HL-60 (cell line): ENCODE measurements at regions not wholly inside any gene's neighbourhood (a gene's known extent, or its start where the extent isn't known, plus 50 kb on each side); places are given as distances from the start of the nearest gene placed in this dataset.

Experiments
- CTCF ChIP-seq: IDR thresholded peaks from one replicate; pipeline ENCODE4 v1.5.1; 2011; ENCODE audit warnings: low read length, control low read depth, inconsistent platforms; ENCODE audit not compliant: insufficient read depth
- GABPA ChIP-seq: IDR thresholded peaks from 2 replicates; pipeline ENCODE4 v1.6.1; 2012; ENCODE audit warnings: low read depth
- POLR2AphosphoS5 ChIP-seq: IDR thresholded peaks from 2 replicates; pipeline ENCODE4 v1.6.1; 2012; ENCODE audit warnings: low read depth

GRCh38 chr4:4787421-4787820 is 72.0 kb upstream of the MSX1 start:
- no peak for TF ChIP-seq POLR2AphosphoS5
- no peak for TF ChIP-seq CTCF
- no peak for TF ChIP-seq GABPA
